ENCODE measurements at regions not wholly inside any gene's neighbourhood (a gene's known extent, or its start where the extent isn't known, plus 50 kb on each side); places are given as distances from the start of the nearest gene placed in this dataset.
"Not testable (repeated sequence)": the region's sequence is repeated elsewhere in the genome, so short reads cannot be mapped to it uniquely, and the experiment has no call there.

- H3K9me3 Mint-ChIP-seq = no peaks in the 10 kb centered on the region
- H3K27ac Mint-ChIP-seq = no peak overlapping the region
- no peaks in the 10 kb centered on the region for H3K27me3 Mint-ChIP-seq
- H3K4me1 Mint-ChIP-seq = no peaks in the 10 kb centered on the region
- ATAC-seq (ENCODE audit: low read depth) (no peak), DNase-seq (ENCODE audit: low spot score in 2 of 2) (no peak)
- no peaks in the 10 kb centered on the region for H3K36me3 Mint-ChIP-seq
- no peak overlapping the region for H3K4me3 Mint-ChIP-seq
These were observed 159.5 kb upstream of the NRP1 start for GRCh38 chr10:33493978-33494377.

- Mint-ChIP-seq H3K27ac (no peak overlapping the region), H3K9me3 (no peaks in the 10 kb centered on the region), H3K4me1 (no peaks in the 10 kb centered on the region), H3K4me3 (no peak overlapping the region), H3K36me3 (no peaks in the 10 kb centered on the region), H3K27me3 (no peaks in the 10 kb centered on the region)
- DNase-seq (ENCODE audit: low spot score in 2 of 2) (no peak), ATAC-seq (ENCODE audit: low read depth) (no peak)
These were observed 159.0 kb upstream of the NRP1 start for GRCh38 chr10:33493497-33493896.

GRCh38 chr10:33492701-33493345 is 158.4 kb upstream of the NRP1 start:
- DNase-seq (ENCODE audit: low spot score in 2 of 2) = no peak
- no peaks in the 10 kb centered on the region for H3K9me3 Mint-ChIP-seq
- H3K36me3 Mint-ChIP-seq = no peaks in the 10 kb centered on the region
- H3K4me3 Mint-ChIP-seq = no peak overlapping the region
- no peaks in the 10 kb centered on the region for H3K27me3 Mint-ChIP-seq
- ATAC-seq (ENCODE audit: low read depth) = no peak
- no peaks in the 10 kb centered on the region for H3K4me1 Mint-ChIP-seq
- no peak overlapping the region for H3K27ac Mint-ChIP-seq

- Mint-ChIP-seq H3K27me3 (no peaks in the 10 kb centered on the region), H3K27ac (no peak overlapping the region), H3K4me3 (no peak overlapping the region), H3K9me3 (no peaks in the 10 kb centered on the region), H3K36me3 (no peaks in the 10 kb centered on the region), H3K4me1 (peaks cover 3% of the 10 kb centered on the region)
- no peak for ATAC-seq (ENCODE audit: low read depth)
- no peak for DNase-seq (ENCODE audit: low spot score in 2 of 2)
These were observed 155.2 kb upstream of the NRP1 start for GRCh38 chr10:33489501-33490176.

GRCh38 chr10:33487014-33487776 is 152.7 kb upstream of the NRP1 start:
- H3K9me3 Mint-ChIP-seq = no peaks in the 10 kb centered on the region
- H3K27me3 Mint-ChIP-seq = no peaks in the 10 kb centered on the region
- H3K27ac Mint-ChIP-seq = no peak overlapping the region
- no peak overlapping the region for H3K4me3 Mint-ChIP-seq
- no peaks in the 10 kb centered on the region for H3K36me3 Mint-ChIP-seq
- ATAC-seq (ENCODE audit: low read depth) (no peak), DNase-seq (ENCODE audit: low spot score in 2 of 2) (no peak)
- peaks cover 3% of the 10 kb centered on the region for H3K4me1 Mint-ChIP-seq

GRCh38 chr10:33485276-33485675 is 150.8 kb upstream of the NRP1 start:
- H3K4me3 Mint-ChIP-seq = no peak overlapping the region
- DNase-seq (ENCODE audit: low spot score in 2 of 2) (no peak), ATAC-seq (ENCODE audit: low read depth) (no peak)
- no peaks in the 10 kb centered on the region for H3K36me3 Mint-ChIP-seq
- H3K4me1 Mint-ChIP-seq = peaks cover 3% of the 10 kb centered on the region
- no peaks in the 10 kb centered on the region for H3K27me3 Mint-ChIP-seq
- no peak overlapping the region for H3K27ac Mint-ChIP-seq
- no peaks in the 10 kb centered on the region for H3K9me3 Mint-ChIP-seq

GRCh38 chr10:33484787-33485186 is 150.3 kb upstream of the NRP1 start:
- H3K27me3 Mint-ChIP-seq = no peaks in the 10 kb centered on the region
- no peaks in the 10 kb centered on the region for H3K36me3 Mint-ChIP-seq
- no peaks in the 10 kb centered on the region for H3K9me3 Mint-ChIP-seq
- peaks cover 3% of the 10 kb centered on the region for H3K4me1 Mint-ChIP-seq
- H3K27ac Mint-ChIP-seq = no peak overlapping the region
- H3K4me3 Mint-ChIP-seq = no peak overlapping the region
- ATAC-seq (ENCODE audit: low read depth) (no peak), DNase-seq (ENCODE audit: low spot score in 2 of 2) (no peak)

- Mint-ChIP-seq H3K4me3 (no peak overlapping the region), H3K27ac (no peak overlapping the region), H3K4me1 (peaks cover 3% of the 10 kb centered on the region)
These were observed 149.3 kb upstream of the NRP1 start for GRCh38 chr10:33483816-33484190.

GRCh38 chr10:33483124-33483815 is 148.8 kb upstream of the NRP1 start:
- Mint-ChIP-seq H3K4me1 (peaks cover 3% of the 10 kb centered on the region), H3K9me3 (no peaks in the 10 kb centered on the region), H3K4me3 (no peak overlapping the region), H3K27me3 (no peaks in the 10 kb centered on the region), H3K27ac (no peak overlapping the region), H3K36me3 (no peaks in the 10 kb centered on the region)
- ATAC-seq (ENCODE audit: low read depth) (no peak), DNase-seq (ENCODE audit: low spot score in 2 of 2) (no peak)

More at GRCh38 chr10:33483816-33484190, 149.3 kb upstream of the NRP1 start:
- Mint-ChIP-seq H3K36me3 (no peaks in the 10 kb centered on the region), H3K9me3 (no peaks in the 10 kb centered on the region), H3K27me3 (no peaks in the 10 kb centered on the region)
- ATAC-seq (ENCODE audit: low read depth) = no peak
- DNase-seq (ENCODE audit: low spot score in 2 of 2) = no peak

- H3K9me3 Mint-ChIP-seq = no peaks in the 10 kb centered on the region
- H3K27ac Mint-ChIP-seq = no peak overlapping the region
- H3K36me3 Mint-ChIP-seq = no peaks in the 10 kb centered on the region
- H3K4me3 Mint-ChIP-seq = no peak overlapping the region
- ATAC-seq (ENCODE audit: low read depth) (no peak), DNase-seq (ENCODE audit: low spot score in 2 of 2) (no peak)
- H3K4me1 Mint-ChIP-seq = peaks cover 3% of the 10 kb centered on the region
- no peaks in the 10 kb centered on the region for H3K27me3 Mint-ChIP-seq
These were observed 148.0 kb upstream of the NRP1 start for GRCh38 chr10:33482486-33482885.

- Mint-ChIP-seq H3K9me3 (no peaks in the 10 kb centered on the region), H3K4me3 (no peak overlapping the region), H3K36me3 (no peaks in the 10 kb centered on the region), H3K27ac (no peak overlapping the region), H3K27me3 (no peaks in the 10 kb centered on the region), H3K4me1 (no peaks in the 10 kb centered on the region)
- no peak for ATAC-seq (ENCODE audit: low read depth)
- DNase-seq (ENCODE audit: low spot score in 2 of 2) = no peak
These were observed 146.7 kb upstream of the NRP1 start for GRCh38 chr10:33481184-33481583.

GRCh38 chr10:33480417-33480816 is 145.9 kb upstream of the NRP1 start:
- not testable (repeated sequence) for H3K27me3 Mint-ChIP-seq; H3K27ac Mint-ChIP-seq; ATAC-seq (ENCODE audit: low read depth); H3K4me3 Mint-ChIP-seq; H3K9me3 Mint-ChIP-seq; H3K36me3 Mint-ChIP-seq; DNase-seq (ENCODE audit: low spot score in 2 of 2); H3K4me1 Mint-ChIP-seq

GRCh38 chr10:33478675-33479125 is 144.2 kb upstream of the NRP1 start:
- no peaks in the 10 kb centered on the region for H3K36me3 Mint-ChIP-seq

GRCh38 chr10:33478089-33478674 is 143.7 kb upstream of the NRP1 start:
- H3K4me3 Mint-ChIP-seq = no peak overlapping the region
- no peak overlapping the region for H3K27ac Mint-ChIP-seq
- H3K4me1 Mint-ChIP-seq = no peaks in the 10 kb centered on the region
- H3K36me3 Mint-ChIP-seq = no peaks in the 10 kb centered on the region
- H3K27me3 Mint-ChIP-seq = no peaks in the 10 kb centered on the region
- ATAC-seq (ENCODE audit: low read depth) (no peak), DNase-seq (ENCODE audit: low spot score in 2 of 2) (no peak)
- peaks cover 2% of the 10 kb centered on the region for H3K9me3 Mint-ChIP-seq

More at GRCh38 chr10:33478675-33479125, 144.2 kb upstream of the NRP1 start:
- DNase-seq (ENCODE audit: low spot score in 2 of 2) (no peak), ATAC-seq (ENCODE audit: low read depth) (no peak)
- Mint-ChIP-seq H3K4me3 (no peak overlapping the region), H3K27ac (no peak overlapping the region), H3K9me3 (peaks cover 2% of the 10 kb centered on the region), H3K4me1 (no peaks in the 10 kb centered on the region), H3K27me3 (no peaks in the 10 kb centered on the region)
